GM12878 (cell line): ENCODE measurements at regions not wholly inside any gene's neighbourhood (a gene's known extent, or its start where the extent isn't known, plus 50 kb on each side); places are given as distances from the start of the nearest gene placed in this dataset.

ENCODE experiments used
- ATAC-seq: fragments of 200-7000 bp; cut with Tn5 transposase; 3 replicates; pipeline ENCODE4 v1.9.1; 2020; ENCODE audit warnings: mild to moderate bottlenecking, moderate library complexity
- BruUV-seq: library from RNA; stranded (reverse); fragments of 400-500 nt; replicated peaks from 2 replicates; lab custom pipeline; 2021; lab: Mats Ljungman, UMichigan
- CTCF ChIA-PET: fragments of 300-600 bp; sonication (Branson Sonifier 250); formaldehyde crosslinking; extraction: SDS; loops from one replicate; lab custom pipeline; 2021; ENCODE audit warnings: inconsistent platforms; lab: Yijun Ruan, JAX
- POLR2A ChIA-PET: fragments of 350-600 bp; formaldehyde crosslinking; extraction: SDS; loops from one replicate; lab custom pipeline; 2021; ENCODE audit warnings: inconsistent platforms; lab: Charles Lee
- RAD21 ChIA-PET: fragments of 300-600 bp; sonication (Branson Sonifier 250); formaldehyde crosslinking; loops from one replicate; lab custom pipeline; 2023; ENCODE audit warnings: antibody characterized with exemption; ENCODE audit not compliant: unreplicated experiment; lab: Charles Lee
- SMC1A ChIA-PET: fragments of 300-600 bp; sonication (Branson Sonifier 250); formaldehyde crosslinking; loops from one replicate; lab custom pipeline; 2023; ENCODE audit not compliant: unreplicated experiment, uncharacterized antibody; lab: Charles Lee
- DNase-seq: peaks from one replicate; pipeline ENCODE4 v3.0.0-alpha.2; 2011; ENCODE audit warnings: low read depth, low spot score
- FAIRE-seq: peaks from 3 replicates; lab custom pipeline; 2011; peaks lifted over from hg19 to GRCh38; lab: Jason Lieb, UNC
- H2AFZ ChIP-seq: 2 replicates; pipeline ENCODE4 v1.6.0; 2011; ENCODE audit warnings: low read depth, low read length, control low read depth; ENCODE audit not compliant: control insufficient read depth
- H3K27ac ChIP-seq: 2 replicates; pipeline ENCODE4 v1.5.1; 2011; ENCODE audit warnings: control low read depth; ENCODE audit not compliant: control insufficient read depth, insufficient read depth
- H3K27me3 ChIP-seq, 2 experiments: replicated peaks in 1 of 2; 2 replicates each; pipeline versions ENCODE4 v1.6.0 to v1.6.1; 2011; ENCODE audit warnings: low read length in 1 of 2; ENCODE audit not compliant: control insufficient read depth in 2 of 2, insufficient read depth in 2 of 2
- H3K36me3 ChIP-seq, 2 experiments: 2 replicates each; pipeline ENCODE4 v1.5.1; 2011; ENCODE audit warnings: low read length in 1 of 2; ENCODE audit not compliant: control insufficient read depth in 2 of 2, insufficient read depth in 2 of 2
- H3K4me1 ChIP-seq: 2 replicates; pipeline ENCODE4 v1.6.1; 2011; ENCODE audit warnings: mild to moderate bottlenecking, low read length, moderate library complexity, mixed read lengths; ENCODE audit not compliant: control insufficient read depth, insufficient read depth
- H3K4me2 ChIP-seq: 2 replicates; pipeline ENCODE4 v1.6.0; 2011; ENCODE audit warnings: control low read depth; ENCODE audit not compliant: control insufficient read depth, insufficient read depth
- H3K4me3 ChIP-seq: fragments of 200-600 bp; sonication (generic); 2 replicates; pipeline ENCODE4 v1.5.1; 2016
- H3K79me2 ChIP-seq: 2 replicates; pipeline ENCODE4 v1.6.0; 2011; ENCODE audit warnings: low read length; ENCODE audit not compliant: control insufficient read depth, insufficient read depth
- H3K9ac ChIP-seq: 2 replicates; pipeline ENCODE4 v1.8.0; 2011; ENCODE audit warnings: low read length, control low read depth, mixed read lengths; ENCODE audit not compliant: control insufficient read depth, insufficient read depth
- H3K9me3 ChIP-seq: replicated peaks from 3 replicates; pipeline ENCODE4 v1.5.1; 2011; ENCODE audit warnings: mild to moderate bottlenecking, low read length; ENCODE audit not compliant: control insufficient read depth, insufficient read depth
- H4K20me1 ChIP-seq: 2 replicates; pipeline ENCODE4 v1.6.0; 2011; ENCODE audit not compliant: control insufficient read depth, insufficient read depth
- ASH2L ChIP-seq: fragments of 300-600, 200-600 bp; sonication (generic); IDR thresholded peaks from 2 replicates; pipeline ENCODE4 v1.6.1; 2017; ENCODE audit warnings: low read depth, mild to moderate bottlenecking, borderline replicate concordance
- BMI1 ChIP-seq: fragments of 450-650 bp; IDR thresholded peaks from 2 replicates; pipeline ENCODE4 v1.6.1; 2016; ENCODE audit warnings: mild to moderate bottlenecking, moderate library complexity, borderline replicate concordance
- CEBPB ChIP-seq, 2 experiments: fragments of 150-350 bp in 1 of 2; IDR thresholded peaks; 2 replicates each; pipeline ENCODE4 v1.6.1; 2012 to 2014; ENCODE audit warnings: low read depth in 2 of 2, low read length in 2 of 2, borderline replicate concordance in 1 of 2, inconsistent platforms in 1 of 2
- DPF2 ChIP-seq: fragments of 450-650 bp; IDR thresholded peaks from 2 replicates; pipeline ENCODE4 v1.6.1; 2017; ENCODE audit warnings: mild to moderate bottlenecking
- ESRRA ChIP-seq: IDR thresholded peaks from 2 replicates; pipeline ENCODE4 v1.6.1; 2012; ENCODE audit warnings: mild to moderate bottlenecking, low read length, improper control_type of control experiment
- GABPA ChIP-seq: IDR thresholded peaks from 2 replicates; pipeline ENCODE4 v1.6.1; 2014; ENCODE audit warnings: antibody characterized with exemption, low read depth, mild to moderate bottlenecking, inconsistent platforms
- HDGF ChIP-seq: fragments of 450-650 bp; IDR thresholded peaks from 2 replicates; pipeline ENCODE4 v1.6.1; 2016; ENCODE audit warnings: antibody characterized with exemption
- MTA3 ChIP-seq: IDR thresholded peaks from 2 replicates; pipeline ENCODE4 v1.6.1; 2012; ENCODE audit warnings: low read length, inconsistent platforms, borderline replicate concordance
- NR2F1 ChIP-seq: fragments of 450-650 bp; conservative IDR thresholded peaks from 2 replicates; pipeline ENCODE4 v1.6.1; 2017; ENCODE audit warnings: mild to moderate bottlenecking
- SRF ChIP-seq, 2 experiments: IDR thresholded peaks; 2 replicates each; pipeline ENCODE4 v1.6.1; 2011; ENCODE audit warnings: low read depth in 2 of 2, low read length in 2 of 2, mild to moderate bottlenecking in 1 of 2, moderate library complexity in 1 of 2
- TCF7 ChIP-seq: IDR thresholded peaks from 2 replicates; pipeline ENCODE4 v1.6.1; 2014; ENCODE audit warnings: antibody characterized with exemption, borderline replicate concordance
- ZSCAN29 ChIP-seq: fragments of 450-650 bp; IDR thresholded peaks from 2 replicates; pipeline ENCODE4 v1.6.1; 2017; ENCODE audit warnings: mild to moderate bottlenecking, moderate library complexity
- WGBS: methylation state at CpG from one replicate; pipeline ENCODE4 v1.1.6; 2016; ENCODE audit warnings: low lambda C conversion rate; ENCODE audit not compliant: insufficient replicate concordance, insufficient coverage; ENCODE audit errors: missing lambda C conversion rate; 5-methylcytosine and 5-hydroxymethylcytosine counted together
- in situ Hi-C: fragments of 300-500 bp; cut with MboI; formaldehyde crosslinking; loops from 9 replicates; pipeline ENCODE4 v1.14.3; 2018; ENCODE audit warnings: mixed read lengths
- intact Hi-C: fragments of 100-400 bp; cut with micrococcal nuclease; formaldehyde crosslinking; loops from one replicate; pipeline ENCODE4 v1.14.2; 2022; ENCODE audit not compliant: unreplicated experiment
- TF ChIP-seq, protein P1 (sequence below): IDR thresholded peaks from 2 replicates; pipeline ENCODE4 v1.6.1; 2011; ENCODE audit warnings: low read depth, mild to moderate bottlenecking, low read length, moderate library complexity, borderline replicate concordance; ENCODE audit errors: extremely low read depth

DNA sequence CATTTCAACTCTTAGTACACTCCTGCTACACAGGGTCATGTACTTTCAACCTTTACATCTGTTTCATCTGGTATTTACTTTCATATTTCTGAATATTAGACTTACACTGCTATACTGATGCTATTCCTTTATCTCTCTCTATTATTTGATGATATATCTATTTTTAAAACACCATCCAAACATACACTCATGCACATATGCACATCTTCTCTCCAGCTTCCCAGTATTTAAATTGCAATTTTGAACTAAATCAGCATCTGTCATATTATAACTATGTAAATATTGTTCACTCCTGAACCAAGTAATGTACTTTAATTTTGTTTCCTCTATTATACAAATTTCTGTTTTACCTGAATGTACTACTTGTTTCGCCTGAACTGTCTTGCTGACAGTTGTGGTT is 293.6 kb upstream of the FLRT2 start:
- intact Hi-C loops (no loop called here), in situ Hi-C loops (no loop called here)
- BruUV-seq: no TSS peak
- Histone ChIP-seq H3K4me3 (no peak overlapping the region), H4K20me1 (no peaks in the 10 kb centered on the region), H3K36me3 (no peaks in the 10 kb centered on the region), H3K4me2 (no peak overlapping the region), H3K79me2 (no peaks in the 10 kb centered on the region), H3K9me3 (no peaks in the 10 kb centered on the region), H2AFZ (no peak overlapping the region), H3K9ac (no peak overlapping the region), H3K27ac (no peak overlapping the region), H3K27me3 (no peaks in the 10 kb centered on the region), H3K4me1 (no peaks in the 10 kb centered on the region)
- ATAC-seq (no peak), FAIRE-seq (no peak), DNase-seq (no peak)
- CTCF ChIA-PET: interaction anchor here (1.0 kb wide), 1 partner anchor 18 kb away, joined by 3 read pairs; no protein-coding TSS in a partner anchor
- SMC1A ChIA-PET: no interaction called here
- WGBS: 0% methylated on average over 1 of the region's 1 CpG
- TF ChIP-seq ZSCAN29 (no peak), CEBPB (IDR thresholded peaks at IDR 0.05; ENCODE audit: borderline replicate concordance in 1 of 2, low read depth in 2 of 2, low read length in 2 of 2) (no peak), DPF2 (no peak), ASH2L (no peak), TCF7 (no peak), GABPA (no peak), HDGF (no peak), BMI1 (no peak), MTA3 (no peak), NR2F1 (no peak), SRF (IDR thresholded peaks at IDR 0.05; ENCODE audit: low read depth in 2 of 2, low read length in 2 of 2) (no peak), ESRRA (no peak)
- TF ChIP-seq, protein P1, sequence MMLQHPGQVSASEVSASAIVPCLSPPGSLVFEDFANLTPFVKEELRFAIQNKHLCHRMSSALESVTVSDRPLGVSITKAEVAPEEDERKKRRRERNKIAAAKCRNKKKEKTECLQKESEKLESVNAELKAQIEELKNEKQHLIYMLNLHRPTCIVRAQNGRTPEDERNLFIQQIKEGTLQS: no peak
- POLR2A ChIA-PET: interaction anchor here (0.7 kb wide), 1 partner anchor 636 kb away, joined by 3 read pairs; no protein-coding TSS in a partner anchor
- RAD21 ChIA-PET: no interaction called here
